ENCODE measurements at regions not wholly inside any gene's neighbourhood (a gene's known extent, or its start where the extent isn't known, plus 50 kb on each side); places are given as distances from the start of the nearest gene placed in this dataset.
"Not testable (repeated sequence)": the region's sequence is repeated elsewhere in the genome, so short reads cannot be mapped to it uniquely, and the experiment has no call there.

DNA sequence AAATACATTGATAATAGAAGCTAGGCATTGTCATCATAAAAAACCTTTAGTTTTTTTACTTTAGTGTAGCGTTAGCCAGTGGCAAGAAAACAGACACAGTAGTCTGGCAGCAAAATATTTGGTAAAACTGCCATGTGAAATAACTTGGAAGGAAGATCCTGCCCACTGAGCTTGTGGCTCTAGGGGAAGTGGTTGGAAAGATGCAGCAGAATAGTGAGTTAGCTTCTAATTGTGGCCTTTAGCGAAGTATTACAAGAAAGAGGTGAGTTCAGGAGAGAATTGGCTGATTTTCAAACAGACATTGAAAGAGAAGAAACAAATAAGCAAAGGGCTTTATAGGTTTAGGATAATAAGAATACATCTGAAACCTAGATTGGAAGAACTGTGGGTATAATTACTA lies 1887.8 kb upstream of the CELF4 start:
- CTCF ChIA-PET = no interaction called here
- DNase-seq = no peak

DNA sequence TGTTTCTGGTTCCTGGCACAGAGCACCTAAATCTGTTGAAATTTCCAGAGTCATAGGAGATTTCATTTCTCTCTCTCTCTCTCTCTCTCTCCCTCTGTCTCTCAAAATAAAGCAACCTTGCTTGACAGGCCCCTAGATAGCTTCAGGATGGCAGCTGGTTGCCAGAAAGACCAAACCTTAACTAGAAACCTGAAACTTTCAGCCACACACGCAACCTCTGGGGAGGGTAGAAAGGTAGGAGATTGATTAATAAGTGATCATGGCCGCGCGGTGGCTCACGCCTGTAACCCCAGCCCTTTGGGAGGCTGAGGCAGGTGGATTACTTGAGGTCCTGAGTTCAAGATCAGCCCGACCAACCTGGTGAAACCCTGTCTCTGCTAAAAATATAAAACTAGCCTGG lies 1885.4 kb upstream of the CELF4 start:
- peaks cover 2% of the 10 kb centered on the region for H3K4me1 Mint-ChIP-seq (ENCODE audit: low read depth)
- H3K9me3 Mint-ChIP-seq (ENCODE audit: insufficient read depth) = peaks cover 5% of the 10 kb centered on the region
- H3K27ac Mint-ChIP-seq = no peak overlapping the region
- POLR2A ChIA-PET = no interaction called here
- no peak for DNase-seq
- no peaks in the 10 kb centered on the region for H3K36me3 Mint-ChIP-seq (ENCODE audit: low read depth)
- CTCF ChIA-PET = no interaction called here
- H3K27me3 Mint-ChIP-seq (ENCODE audit: low read depth) = no peaks in the 10 kb centered on the region
- no peak for ATAC-seq
- H3K4me3 Mint-ChIP-seq = no peak overlapping the region

More for the DNA sequence above, 1887.8 kb upstream of the CELF4 start:
- no peaks in the 10 kb centered on the region for H3K36me3 Mint-ChIP-seq (ENCODE audit: low read depth)
- no peak for ATAC-seq
- peaks cover 2% of the 10 kb centered on the region for H3K4me1 Mint-ChIP-seq (ENCODE audit: low read depth)
- H3K9me3 Mint-ChIP-seq (ENCODE audit: insufficient read depth) = peaks cover 5% of the 10 kb centered on the region
- H3K27ac Mint-ChIP-seq = no peak overlapping the region
- H3K4me3 Mint-ChIP-seq = no peak overlapping the region
- H3K27me3 Mint-ChIP-seq (ENCODE audit: low read depth) = no peaks in the 10 kb centered on the region
- POLR2A ChIA-PET = no interaction called here

DNA sequence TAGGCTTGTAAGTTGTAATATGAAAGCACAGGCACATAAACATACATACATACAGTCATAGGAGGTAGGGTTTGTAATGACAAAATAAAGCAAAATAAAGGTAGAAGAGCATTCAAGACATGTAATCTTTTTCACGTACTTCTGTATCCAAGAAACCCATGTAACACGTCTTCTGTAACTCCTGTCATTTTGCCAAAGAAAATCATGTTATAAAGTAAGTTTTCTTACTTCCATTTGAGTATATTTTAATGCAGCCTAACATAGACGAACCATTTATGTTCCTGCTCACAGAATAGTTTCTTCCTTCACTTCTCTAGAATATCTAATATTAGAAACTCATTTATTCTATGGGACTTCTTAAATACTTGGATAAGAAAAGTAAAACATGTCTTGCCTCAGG lies 1884.0 kb upstream of the CELF4 start:
- peaks cover 4% of the 10 kb centered on the region for H3K4me1 Mint-ChIP-seq (ENCODE audit: low read depth)
- H3K27me3 Mint-ChIP-seq (ENCODE audit: low read depth) = no peaks in the 10 kb centered on the region

DNA sequence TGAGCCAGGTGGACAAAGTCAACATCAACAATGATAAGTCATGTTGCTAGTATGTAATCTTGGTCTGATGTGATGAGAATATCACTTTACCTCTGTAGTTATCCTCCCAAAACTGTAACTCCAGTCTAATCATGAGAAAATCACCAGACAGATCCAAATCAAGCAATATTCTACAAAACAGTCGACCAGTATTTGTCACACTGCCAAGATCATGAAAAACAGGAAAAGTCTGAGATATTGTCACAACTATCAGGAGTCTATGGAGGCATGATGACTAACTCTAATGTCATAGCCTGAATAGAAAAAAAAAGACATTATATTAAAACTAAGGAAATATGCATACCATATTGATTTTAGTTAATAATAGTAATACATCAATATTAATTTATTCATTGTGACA lies 1883.3 kb upstream of the CELF4 start:
- ATAC-seq = no peak

More for the DNA sequence above, 1884.0 kb upstream of the CELF4 start:
- H3K9me3 Mint-ChIP-seq (ENCODE audit: insufficient read depth) = no peaks in the 10 kb centered on the region
- no peak overlapping the region for H3K4me3 Mint-ChIP-seq
- ATAC-seq = no peak
- H3K27ac Mint-ChIP-seq = no peak overlapping the region
- ChIA-PET CTCF (no interaction called here), POLR2A (no interaction called here)
- DNase-seq = no peak
- no peaks in the 10 kb centered on the region for H3K36me3 Mint-ChIP-seq (ENCODE audit: low read depth)

DNA sequence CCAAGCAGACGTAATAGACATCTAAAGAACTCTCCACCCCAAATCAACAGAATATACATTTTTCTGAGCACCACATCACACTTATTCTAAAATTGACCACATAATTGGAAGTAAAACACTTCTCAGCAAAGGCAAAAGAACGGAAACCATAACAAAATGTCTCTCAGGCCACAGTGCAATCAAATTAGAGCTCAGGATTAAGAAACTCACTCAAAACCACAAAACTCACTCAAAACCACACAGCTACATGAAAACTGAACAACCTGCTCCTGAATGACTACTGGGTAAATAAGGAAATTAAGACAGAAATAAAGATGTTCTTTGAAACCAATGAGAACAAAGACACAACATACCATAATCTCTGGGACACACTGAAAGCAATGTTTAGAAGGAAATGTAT lies 1879.4 kb upstream of the CELF4 start:
- H3K4me1 Mint-ChIP-seq (ENCODE audit: low read depth); H3K36me3 Mint-ChIP-seq (ENCODE audit: low read depth); DNase-seq; CTCF ChIA-PET; H3K9me3 Mint-ChIP-seq (ENCODE audit: insufficient read depth); H3K27ac Mint-ChIP-seq; POLR2A ChIA-PET; H3K27me3 Mint-ChIP-seq (ENCODE audit: low read depth); ATAC-seq; H3K4me3 Mint-ChIP-seq: not testable (repeated sequence)

More for the DNA sequence above, 1883.3 kb upstream of the CELF4 start:
- Mint-ChIP-seq H3K9me3 (ENCODE audit: insufficient read depth) (no peaks in the 10 kb centered on the region), H3K27me3 (ENCODE audit: low read depth) (no peaks in the 10 kb centered on the region), H3K4me1 (ENCODE audit: low read depth) (peaks cover 4% of the 10 kb centered on the region), H3K27ac (no peak overlapping the region), H3K36me3 (ENCODE audit: low read depth) (no peaks in the 10 kb centered on the region), H3K4me3 (no peak overlapping the region)
- POLR2A ChIA-PET = no interaction called here
- no peak for DNase-seq
- CTCF ChIA-PET = no interaction called here

DNA sequence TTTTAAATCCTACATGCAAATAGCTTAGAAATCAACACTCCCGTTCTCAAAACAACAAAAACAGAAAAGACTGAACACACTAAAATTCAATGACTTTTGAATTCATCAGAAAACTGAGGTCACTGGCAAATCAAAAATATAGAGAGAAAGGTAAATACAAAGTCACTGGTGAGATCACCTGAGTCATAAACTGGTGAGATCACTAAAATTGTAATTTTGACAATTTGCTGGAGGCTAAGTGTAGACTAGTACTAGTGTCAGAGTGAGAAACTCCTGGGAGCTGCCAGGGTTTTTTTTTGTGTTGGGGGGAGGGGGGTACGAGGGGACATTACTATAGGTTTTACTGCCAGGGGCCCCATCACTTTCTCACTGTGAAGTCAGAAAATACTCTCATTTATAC lies 1876.0 kb upstream of the CELF4 start:
- CTCF ChIA-PET = no interaction called here
- peaks cover 2% of the 10 kb centered on the region for H3K4me1 Mint-ChIP-seq (ENCODE audit: low read depth)
- H3K27ac Mint-ChIP-seq = no peak overlapping the region
- H3K4me3 Mint-ChIP-seq = no peak overlapping the region
- POLR2A ChIA-PET = no interaction called here
- no peaks in the 10 kb centered on the region for H3K27me3 Mint-ChIP-seq (ENCODE audit: low read depth)
- peaks cover 3% of the 10 kb centered on the region for H3K9me3 Mint-ChIP-seq (ENCODE audit: insufficient read depth)
- H3K36me3 Mint-ChIP-seq (ENCODE audit: low read depth) = no peaks in the 10 kb centered on the region
- ATAC-seq (no peak), DNase-seq (no peak)

DNA sequence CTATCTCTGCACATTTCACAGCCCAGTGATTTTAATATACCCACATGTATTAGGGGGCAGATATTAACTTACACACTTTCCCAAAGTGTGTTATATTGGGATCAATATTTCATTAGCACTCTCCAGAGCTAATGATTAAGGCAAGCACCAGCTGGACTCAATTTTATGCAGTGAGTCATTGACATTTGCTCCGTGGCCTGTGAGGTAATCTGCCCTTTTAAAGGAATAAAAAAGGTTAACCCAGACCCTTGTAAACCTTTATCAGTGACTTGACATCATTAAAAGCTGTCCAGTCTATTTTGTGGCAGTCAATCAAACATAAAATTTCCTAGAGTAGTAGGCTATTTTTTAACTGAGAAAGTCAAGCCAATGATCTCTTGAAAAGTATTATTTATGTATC lies 1870.4 kb upstream of the CELF4 start:
- no peak for ATAC-seq
- Mint-ChIP-seq H3K27ac (no peak overlapping the region), H3K27me3 (ENCODE audit: low read depth) (no peaks in the 10 kb centered on the region), H3K4me1 (ENCODE audit: low read depth) (no peaks in the 10 kb centered on the region), H3K9me3 (ENCODE audit: insufficient read depth) (peaks cover 8% of the 10 kb centered on the region), H3K36me3 (ENCODE audit: low read depth) (no peaks in the 10 kb centered on the region), H3K4me3 (no peak overlapping the region)
- no peak for DNase-seq
- ChIA-PET CTCF (no interaction called here), POLR2A (no interaction called here)

DNA sequence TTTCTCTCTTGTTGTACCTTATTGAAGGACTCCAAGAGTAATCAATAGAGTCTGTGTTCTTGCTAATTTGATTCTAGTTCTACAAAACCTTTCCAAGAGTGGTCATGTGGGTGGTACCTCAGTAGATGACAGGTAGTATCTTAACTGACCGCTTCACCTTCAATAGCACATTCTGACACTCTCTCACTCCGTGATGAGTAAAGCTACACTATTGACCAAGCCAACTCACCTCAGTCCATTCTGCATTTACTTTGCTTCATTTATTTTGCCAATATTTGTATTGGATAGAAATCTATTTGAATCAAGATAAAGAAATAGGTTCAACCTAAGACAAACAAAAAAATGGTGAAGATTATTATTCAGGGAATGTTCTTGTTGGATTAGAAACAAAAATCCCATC lies 1869.6 kb upstream of the CELF4 start:
- peaks cover 8% of the 10 kb centered on the region for H3K9me3 Mint-ChIP-seq (ENCODE audit: insufficient read depth)
- H3K4me1 Mint-ChIP-seq (ENCODE audit: low read depth) = no peaks in the 10 kb centered on the region
- no peak overlapping the region for H3K4me3 Mint-ChIP-seq
- H3K36me3 Mint-ChIP-seq (ENCODE audit: low read depth) = no peaks in the 10 kb centered on the region
- CTCF ChIA-PET = no interaction called here
- no peaks in the 10 kb centered on the region for H3K27me3 Mint-ChIP-seq (ENCODE audit: low read depth)
- DNase-seq = no peak
- ATAC-seq = no peak
- no peak overlapping the region for H3K27ac Mint-ChIP-seq
- POLR2A ChIA-PET = no interaction called here

DNA sequence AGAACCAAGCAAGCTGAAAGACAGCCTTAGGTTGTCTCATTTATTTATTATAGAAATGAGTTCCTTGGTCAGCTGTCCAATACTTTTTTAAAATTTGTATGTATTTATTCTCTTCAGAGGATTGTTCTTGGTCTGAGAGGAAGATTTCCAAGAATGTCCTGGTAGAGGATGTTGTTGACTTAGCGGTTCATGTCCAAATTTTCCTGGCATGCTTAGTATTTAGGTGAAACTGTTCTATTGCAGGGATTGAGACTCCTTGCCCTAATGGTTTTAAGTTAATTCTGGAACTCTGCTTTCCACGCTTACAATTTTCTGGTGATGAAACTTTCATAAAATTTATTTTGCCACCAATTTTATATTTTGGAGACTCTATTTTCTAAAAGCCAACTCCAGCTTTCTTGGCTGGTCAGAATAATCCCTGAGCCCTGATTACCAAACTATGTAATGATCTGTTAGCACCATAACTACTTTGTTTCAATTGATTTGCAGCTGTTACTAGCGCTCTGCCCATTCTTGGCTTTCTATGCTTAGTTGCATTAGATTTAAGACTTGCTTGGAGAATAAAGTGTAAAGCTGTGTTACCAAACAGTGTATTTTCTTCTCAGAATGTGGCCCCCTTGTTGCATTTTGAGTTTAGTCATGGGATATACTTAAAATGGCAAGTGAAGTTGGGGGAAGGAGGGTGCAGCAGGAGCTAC lies 1868.8 kb upstream of the CELF4 start:
- ChIA-PET POLR2A (no interaction called here), CTCF (no interaction called here)

DNA sequence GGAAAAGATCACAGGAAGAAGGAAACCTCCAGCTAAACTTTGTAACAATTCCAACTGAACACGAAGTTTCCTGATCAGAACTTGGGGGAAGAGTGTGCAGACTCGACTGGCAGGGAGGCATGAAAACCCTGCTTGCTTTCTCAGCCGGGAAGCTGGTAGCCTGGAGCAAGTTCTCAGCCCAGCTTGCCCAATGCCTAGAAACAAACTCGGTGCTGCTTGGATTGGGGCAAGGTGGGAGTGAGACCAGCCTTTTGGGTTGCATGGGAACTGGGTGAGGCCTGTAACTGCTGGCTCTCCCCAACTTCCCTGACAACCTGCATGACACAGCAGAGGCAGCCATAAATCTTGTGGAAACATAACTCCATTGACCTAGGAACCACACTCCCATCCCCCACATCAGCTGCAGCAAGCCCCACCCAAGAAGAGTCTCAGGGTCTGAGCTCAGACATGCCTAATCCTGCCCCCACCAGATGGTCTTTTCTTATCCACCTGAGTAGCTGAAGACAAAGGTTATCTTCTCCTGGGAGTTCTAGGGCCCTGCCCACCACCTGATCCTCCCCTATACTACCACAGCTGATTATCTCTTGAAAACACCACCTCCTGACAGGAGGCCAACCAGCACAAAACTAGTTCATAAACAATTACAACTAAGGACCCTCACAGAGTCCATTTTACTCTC lies 1859.7 kb upstream of the CELF4 start:
- ATAC-seq (no peak), DNase-seq (no peak)
- no peak overlapping the region for H3K4me3 Mint-ChIP-seq
- ChIA-PET CTCF (no interaction called here), POLR2A (no interaction called here)
- no peak overlapping the region for H3K27ac Mint-ChIP-seq
- H3K36me3 Mint-ChIP-seq (ENCODE audit: low read depth) = no peaks in the 10 kb centered on the region
- H3K27me3 Mint-ChIP-seq (ENCODE audit: low read depth) = no peaks in the 10 kb centered on the region
- no peaks in the 10 kb centered on the region for H3K4me1 Mint-ChIP-seq (ENCODE audit: low read depth)
- H3K9me3 Mint-ChIP-seq (ENCODE audit: insufficient read depth) = peaks cover 4% of the 10 kb centered on the region

More for the DNA sequence above, 1868.8 kb upstream of the CELF4 start:
- Mint-ChIP-seq H3K27ac (no peak overlapping the region), H3K9me3 (ENCODE audit: insufficient read depth) (peaks cover 5% of the 10 kb centered on the region), H3K27me3 (ENCODE audit: low read depth) (no peaks in the 10 kb centered on the region), H3K4me3 (no peak overlapping the region), H3K4me1 (ENCODE audit: low read depth) (no peaks in the 10 kb centered on the region), H3K36me3 (ENCODE audit: low read depth) (no peaks in the 10 kb centered on the region)
- ATAC-seq (no peak), DNase-seq (no peak)

DNA sequence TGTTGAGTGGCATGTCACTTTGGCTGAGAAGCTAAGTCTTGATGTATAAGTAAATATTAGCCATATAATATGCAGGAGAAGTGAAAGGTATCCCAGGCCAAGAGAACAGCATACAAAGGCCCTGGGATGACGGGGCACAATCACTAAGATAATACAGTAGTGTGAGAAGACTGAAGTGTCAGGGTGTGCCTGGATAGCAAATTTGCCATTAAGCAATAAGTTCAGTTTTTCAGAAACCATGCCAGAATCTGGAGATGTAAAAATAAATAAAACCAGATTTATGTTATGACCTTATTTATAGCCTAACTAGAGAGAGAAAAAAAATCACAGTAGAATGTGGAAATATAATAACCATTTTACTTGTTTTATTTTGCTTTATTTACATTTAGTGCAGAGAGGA lies 1858.7 kb upstream of the CELF4 start:
- DNase-seq (no peak), ATAC-seq (no peak)
- Mint-ChIP-seq H3K9me3 (ENCODE audit: insufficient read depth) (peaks cover 4% of the 10 kb centered on the region), H3K27me3 (ENCODE audit: low read depth) (no peaks in the 10 kb centered on the region), H3K36me3 (ENCODE audit: low read depth) (no peaks in the 10 kb centered on the region), H3K4me3 (no peak overlapping the region), H3K4me1 (ENCODE audit: low read depth) (no peaks in the 10 kb centered on the region), H3K27ac (no peak overlapping the region)
- ChIA-PET POLR2A (no interaction called here), CTCF (no interaction called here)

DNA sequence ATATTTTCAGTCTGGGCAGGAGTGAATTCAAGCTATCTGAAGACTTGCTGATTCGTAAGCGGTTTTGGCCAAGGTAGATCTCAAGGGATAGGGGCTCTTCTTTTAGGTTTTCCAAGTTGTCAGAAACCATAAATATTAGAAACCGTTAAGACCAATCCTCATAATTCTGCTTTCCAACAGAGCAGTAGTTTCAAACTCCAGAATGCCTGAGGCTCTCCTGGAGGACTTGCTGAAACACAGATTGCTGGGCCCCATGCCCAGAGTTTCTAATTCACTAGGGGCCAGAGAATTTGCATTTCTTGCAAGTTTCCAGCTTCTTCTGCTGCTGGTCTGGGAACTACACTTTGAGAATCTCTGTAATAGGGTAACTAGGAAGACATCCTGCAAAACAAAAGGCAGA lies 1855.7 kb upstream of the CELF4 start:
- Mint-ChIP-seq H3K4me3 (no peak overlapping the region), H3K27me3 (ENCODE audit: low read depth) (no peaks in the 10 kb centered on the region), H3K36me3 (ENCODE audit: low read depth) (no peaks in the 10 kb centered on the region), H3K9me3 (ENCODE audit: insufficient read depth) (peaks cover 4% of the 10 kb centered on the region), H3K4me1 (ENCODE audit: low read depth) (no peaks in the 10 kb centered on the region), H3K27ac (no peak overlapping the region)
- POLR2A ChIA-PET = no interaction called here
- DNase-seq = no peak
- CTCF ChIA-PET = no interaction called here
- ATAC-seq = no peak

DNA sequence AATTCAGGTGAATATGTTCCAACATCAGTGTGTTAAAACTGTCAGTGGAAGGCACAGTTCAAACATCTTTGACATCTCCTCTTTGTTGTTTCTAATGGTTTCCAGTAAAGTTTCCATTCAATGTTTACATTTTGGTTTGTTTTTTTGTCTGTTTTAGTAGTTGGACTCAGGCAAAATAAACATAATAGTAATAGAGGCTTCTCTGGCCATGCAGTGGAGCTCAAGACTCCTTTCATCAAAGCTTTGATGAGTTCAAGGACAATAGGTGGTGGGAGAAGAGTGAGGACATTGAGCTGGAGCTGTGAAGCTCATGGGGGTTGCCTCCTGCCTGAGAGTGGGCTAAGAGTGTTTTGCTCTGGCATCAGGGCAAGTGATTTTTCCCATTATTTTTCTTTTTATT lies 1853.7 kb upstream of the CELF4 start:
- Mint-ChIP-seq H3K27me3 (ENCODE audit: low read depth) (no peaks in the 10 kb centered on the region), H3K9me3 (ENCODE audit: insufficient read depth) (no peaks in the 10 kb centered on the region), H3K4me1 (ENCODE audit: low read depth) (no peaks in the 10 kb centered on the region), H3K4me3 (no peak overlapping the region), H3K27ac (no peak overlapping the region), H3K36me3 (ENCODE audit: low read depth) (no peaks in the 10 kb centered on the region)
- CTCF ChIA-PET = no interaction called here
- POLR2A ChIA-PET = no interaction called here
- DNase-seq (no peak), ATAC-seq (no peak)
